HL-60 (cell line): ENCODE measurements at regions not wholly inside any gene's neighbourhood (a gene's known extent, or its start where the extent isn't known, plus 50 kb on each side); places are given as distances from the start of the nearest gene placed in this dataset.
A peak's percentile ranks its signal among the peaks of the same experiment; 100 is the strongest.
"Not testable (repeated sequence)": the region's sequence is repeated elsewhere in the genome, so short reads cannot be mapped to it uniquely, and the experiment has no call there.

Source experiments
- POLR2AphosphoS5 ChIP-seq: IDR thresholded peaks from 2 replicates; pipeline ENCODE4 v1.6.1; 2012; ENCODE audit warnings: low read depth
- REST ChIP-seq: IDR thresholded peaks from 2 replicates; pipeline ENCODE4 v1.6.1; 2012; ENCODE audit warnings: low read depth; ENCODE audit not compliant: insufficient replicate concordance
- SPI1 ChIP-seq: IDR thresholded peaks from 2 replicates; pipeline ENCODE4 v1.6.1; 2012; ENCODE audit warnings: low read depth, mild to moderate bottlenecking, borderline replicate concordance
- TF ChIP-seq, protein P1 (sequence below): IDR thresholded peaks from one replicate; pipeline ENCODE4 v1.5.1; 2011; ENCODE audit warnings: low read length, control low read depth, inconsistent platforms; ENCODE audit not compliant: insufficient read depth

DNA sequence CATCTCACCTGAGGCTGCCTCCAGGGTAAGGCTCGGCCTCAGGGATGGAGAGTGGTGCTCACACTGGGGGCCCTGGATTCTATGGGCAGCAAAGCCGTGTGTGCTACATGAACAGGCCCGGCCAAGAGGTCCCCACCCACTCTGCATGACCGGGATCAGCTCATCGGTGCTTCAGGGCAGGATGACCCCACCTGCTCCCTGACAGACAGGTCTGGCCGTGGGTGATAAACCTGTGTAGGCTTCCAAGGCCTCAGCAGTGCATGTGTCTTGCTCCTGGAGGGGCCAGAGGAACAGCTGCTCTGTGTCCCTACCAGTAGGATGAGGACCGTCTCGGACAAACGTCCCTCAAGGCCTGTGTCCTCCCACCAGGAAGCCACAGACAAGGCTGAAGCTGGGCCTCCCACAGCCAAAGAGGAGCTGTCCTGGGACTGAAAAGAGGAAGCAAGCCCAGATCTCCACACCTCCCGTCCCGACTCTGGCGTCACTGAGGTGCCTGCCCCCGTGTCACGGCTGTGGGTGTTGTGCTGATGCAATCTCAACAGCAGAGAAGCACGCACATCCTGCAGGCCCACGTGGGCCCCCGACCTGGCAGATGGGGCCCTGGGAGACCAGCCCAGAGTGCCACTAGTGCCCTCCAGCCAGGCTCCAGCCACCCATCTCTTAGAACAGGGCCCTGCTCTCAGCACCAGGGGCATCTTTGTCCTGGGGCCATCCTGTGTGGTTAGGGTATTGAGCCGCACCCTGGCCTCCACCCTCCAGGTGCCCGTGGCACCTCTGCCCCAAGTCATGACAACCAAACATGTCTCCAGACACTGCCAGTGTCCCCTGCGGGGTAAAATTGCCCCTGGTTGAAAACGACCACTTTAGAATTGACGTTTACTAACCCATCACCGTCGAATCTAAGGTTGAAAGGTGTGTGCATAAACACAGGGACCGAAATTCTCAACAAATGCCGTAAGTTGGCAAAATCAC is 5455.9 kb upstream of the TPTE start:
- TF ChIP-seq, protein P1, sequence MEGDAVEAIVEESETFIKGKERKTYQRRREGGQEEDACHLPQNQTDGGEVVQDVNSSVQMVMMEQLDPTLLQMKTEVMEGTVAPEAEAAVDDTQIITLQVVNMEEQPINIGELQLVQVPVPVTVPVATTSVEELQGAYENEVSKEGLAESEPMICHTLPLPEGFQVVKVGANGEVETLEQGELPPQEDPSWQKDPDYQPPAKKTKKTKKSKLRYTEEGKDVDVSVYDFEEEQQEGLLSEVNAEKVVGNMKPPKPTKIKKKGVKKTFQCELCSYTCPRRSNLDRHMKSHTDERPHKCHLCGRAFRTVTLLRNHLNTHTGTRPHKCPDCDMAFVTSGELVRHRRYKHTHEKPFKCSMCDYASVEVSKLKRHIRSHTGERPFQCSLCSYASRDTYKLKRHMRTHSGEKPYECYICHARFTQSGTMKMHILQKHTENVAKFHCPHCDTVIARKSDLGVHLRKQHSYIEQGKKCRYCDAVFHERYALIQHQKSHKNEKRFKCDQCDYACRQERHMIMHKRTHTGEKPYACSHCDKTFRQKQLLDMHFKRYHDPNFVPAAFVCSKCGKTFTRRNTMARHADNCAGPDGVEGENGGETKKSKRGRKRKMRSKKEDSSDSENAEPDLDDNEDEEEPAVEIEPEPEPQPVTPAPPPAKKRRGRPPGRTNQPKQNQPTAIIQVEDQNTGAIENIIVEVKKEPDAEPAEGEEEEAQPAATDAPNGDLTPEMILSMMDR = not testable (repeated sequence)
- not testable (repeated sequence) for TF ChIP-seq SPI1, REST
- peak; percentile 64 for TF ChIP-seq POLR2AphosphoS5
